ENCODE measurements at regions not wholly inside any gene's neighbourhood (a gene's known extent, or its start where the extent isn't known, plus 50 kb on each side); places are given as distances from the start of the nearest gene placed in this dataset.

- TF ChIP-seq, protein P1, sequence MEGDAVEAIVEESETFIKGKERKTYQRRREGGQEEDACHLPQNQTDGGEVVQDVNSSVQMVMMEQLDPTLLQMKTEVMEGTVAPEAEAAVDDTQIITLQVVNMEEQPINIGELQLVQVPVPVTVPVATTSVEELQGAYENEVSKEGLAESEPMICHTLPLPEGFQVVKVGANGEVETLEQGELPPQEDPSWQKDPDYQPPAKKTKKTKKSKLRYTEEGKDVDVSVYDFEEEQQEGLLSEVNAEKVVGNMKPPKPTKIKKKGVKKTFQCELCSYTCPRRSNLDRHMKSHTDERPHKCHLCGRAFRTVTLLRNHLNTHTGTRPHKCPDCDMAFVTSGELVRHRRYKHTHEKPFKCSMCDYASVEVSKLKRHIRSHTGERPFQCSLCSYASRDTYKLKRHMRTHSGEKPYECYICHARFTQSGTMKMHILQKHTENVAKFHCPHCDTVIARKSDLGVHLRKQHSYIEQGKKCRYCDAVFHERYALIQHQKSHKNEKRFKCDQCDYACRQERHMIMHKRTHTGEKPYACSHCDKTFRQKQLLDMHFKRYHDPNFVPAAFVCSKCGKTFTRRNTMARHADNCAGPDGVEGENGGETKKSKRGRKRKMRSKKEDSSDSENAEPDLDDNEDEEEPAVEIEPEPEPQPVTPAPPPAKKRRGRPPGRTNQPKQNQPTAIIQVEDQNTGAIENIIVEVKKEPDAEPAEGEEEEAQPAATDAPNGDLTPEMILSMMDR (IDR thresholded peaks at IDR 0.05) = no peak
- no peak for TF ChIP-seq EZH2 (IDR thresholded peaks at IDR 0.05; ENCODE audit: borderline replicate concordance, insufficient read depth, low read depth, low read length, poor library complexity, severe bottlenecking)
Observed at GRCh38 chr7:17126413-17127268, 171.8 kb upstream of the AHR start.

Measured in B cell (primary cell).